ENCODE measurements at regions not wholly inside any gene's neighbourhood (a gene's known extent, or its start where the extent isn't known, plus 50 kb on each side); places are given as distances from the start of the nearest gene placed in this dataset.
A peak's percentile ranks its signal among the peaks of the same experiment; 100 is the strongest.

DNA sequence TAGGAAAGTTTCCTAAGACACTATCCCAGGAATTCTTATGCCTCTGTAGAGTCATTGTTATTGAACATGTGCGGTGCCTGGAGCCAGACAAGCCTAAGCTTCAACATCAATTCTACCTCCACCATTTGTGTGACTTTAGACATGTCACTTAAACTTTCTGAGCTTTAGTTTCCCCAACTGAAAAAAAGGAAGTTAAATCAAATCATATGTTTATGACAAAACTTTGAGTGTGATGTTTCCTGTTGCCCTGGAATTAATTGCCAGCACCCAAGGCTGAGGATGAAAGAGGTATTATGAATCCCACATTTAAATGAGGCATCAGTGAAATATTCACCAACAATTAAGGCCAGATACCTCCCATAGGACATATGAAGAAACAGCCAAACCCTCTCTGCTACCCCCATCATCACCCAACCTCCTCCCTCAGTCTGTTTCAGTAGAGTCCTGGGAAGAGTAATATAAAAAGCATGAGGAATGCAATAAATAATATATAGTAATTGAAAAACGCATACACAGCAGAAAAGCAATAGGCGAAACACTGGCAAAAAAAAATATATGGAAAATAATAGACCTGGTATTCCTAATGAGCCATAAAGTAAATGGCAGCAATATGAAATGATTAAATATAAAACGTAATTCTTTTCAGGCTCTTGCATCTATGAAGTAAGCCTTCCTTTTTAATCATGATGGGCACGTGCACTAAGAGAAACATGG lies 182.0 kb upstream of the DCN start:
- Histone ChIP-seq H3K36me3 (ENCODE audit: insufficient read depth, low read length) (no peaks in the 10 kb centered on the region), H3K27ac (ENCODE audit: low read depth, low read length) (no peak overlapping the region), H3K4me1 (ENCODE audit: insufficient read depth, low read length) (no peaks in the 10 kb centered on the region), H3K27me3 (ENCODE audit: insufficient read depth, low read length) (no peaks in the 10 kb centered on the region), H3K9me3 (ENCODE audit: control insufficient read depth in 1 of 2, low read length in 2 of 2) (no peaks in the 10 kb centered on the region), H3K4me3 (ENCODE audit: low read length in 2 of 2) (no peak overlapping the region)
- Mint-ChIP-seq H3K27me3 (peaks cover under 1 to 4% of the 10 kb centered on the region in 2 donors), H3K9me3 (no peaks in the 10 kb centered on the region), H3K27ac (no peak overlapping the region), H3K4me1 (peaks cover 0 to 2% (median 0%) of the 10 kb centered on the region in 4 donors), H3K4me3 (no peak overlapping the region), H3K36me3 (no peaks in the 10 kb centered on the region)
- DNase-seq = no peak
- ChIA-PET POLR2A (ENCODE audit: partially characterized antibody) (no interaction called here), CTCF (ENCODE audit: partially characterized antibody) (interaction anchor here (0.7 to 3.6 kb wide), 4 partner anchors 10 to 1640 kb away, joined by 3 to 20 read pairs (median 4); no protein-coding TSS in a partner anchor)
- intact Hi-C loops (cut with micrococcal nuclease) = no loop called here

- Mint-ChIP-seq H3K27me3 (peaks cover 1 to 9% of the 10 kb centered on the region in 2 donors), H3K27ac (no peak overlapping the region), H3K36me3 (no peaks in the 10 kb centered on the region), H3K4me1 (peaks cover 0 to 2% (median 0%) of the 10 kb centered on the region in 4 donors), H3K9me3 (no peaks in the 10 kb centered on the region), H3K4me3 (no peak overlapping the region)
- ChIA-PET CTCF (ENCODE audit: partially characterized antibody) (interaction anchor here (0.7 to 1.6 kb wide), 6 partner anchors 20 to 1308 kb away, joined by 3 to 6 read pairs (median 3); no protein-coding TSS in a partner anchor), POLR2A (ENCODE audit: partially characterized antibody) (no interaction called here)
- Histone ChIP-seq H3K4me1 (ENCODE audit: insufficient read depth, low read length) (no peaks in the 10 kb centered on the region), H3K27me3 (ENCODE audit: insufficient read depth, low read length) (no peaks in the 10 kb centered on the region), H3K9me3 (ENCODE audit: control insufficient read depth in 1 of 2, low read length in 2 of 2) (no peaks in the 10 kb centered on the region), H3K27ac (ENCODE audit: low read depth, low read length) (no peak overlapping the region), H3K36me3 (ENCODE audit: insufficient read depth, low read length) (no peaks in the 10 kb centered on the region), H3K4me3 (ENCODE audit: low read length in 2 of 2) (no peak overlapping the region)
- peak in 4 of 5 donors; percentile 32 to 39 (median 35) for DNase-seq
- intact Hi-C loops (cut with micrococcal nuclease) = loop anchor here (1.0 kb wide), 2 partner anchors 1208 to 1288 kb away; no protein-coding TSS in a partner anchor
Observed at GRCh38 chr12:91361864-91362263, 179.2 kb upstream of the DCN start.

DNA sequence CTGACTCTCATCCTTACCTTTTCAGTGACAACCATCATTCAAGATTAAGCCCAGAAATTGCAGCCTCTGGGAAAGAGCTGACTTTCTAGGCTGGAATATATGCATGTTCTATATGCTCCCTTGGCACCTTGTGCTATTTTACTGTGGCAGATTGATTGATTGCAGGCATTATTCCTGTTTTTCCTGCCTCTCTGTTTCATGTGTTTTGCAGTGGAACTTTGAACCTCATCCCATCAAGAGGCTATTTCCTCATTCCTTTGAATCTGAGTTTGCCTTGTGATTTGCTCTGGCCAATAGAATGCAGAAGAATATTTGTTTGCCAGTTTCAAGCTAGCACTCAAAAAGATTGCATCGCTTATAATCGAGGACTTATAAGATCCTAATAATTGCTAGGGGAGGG lies 174.8 kb upstream of the DCN start:
- Mint-ChIP-seq H3K9me3 (no peaks in the 10 kb centered on the region), H3K27me3 (peaks cover 3 to 17% of the 10 kb centered on the region in 2 donors), H3K4me3 (no peak overlapping the region), H3K4me1 (peaks cover 0 to 5% (median 1%) of the 10 kb centered on the region in 4 donors), H3K27ac (peak overlapping the region in 1 of 7 donors; percentile 19), H3K36me3 (no peaks in the 10 kb centered on the region)
- H3K9me3 ChIP-seq (ENCODE audit: control insufficient read depth in 1 of 2, low read length in 2 of 2) = no peaks in the 10 kb centered on the region
- POLR2A ChIA-PET (ENCODE audit: partially characterized antibody) = no interaction called here
- CTCF ChIA-PET (ENCODE audit: partially characterized antibody) = no interaction called here
- peaks cover 4% of the 10 kb centered on the region for H3K27me3 ChIP-seq (ENCODE audit: insufficient read depth, low read length)
- intact Hi-C loops (cut with micrococcal nuclease) = loop anchor here (10.0 kb wide), 1 partner anchor 383 kb away; no protein-coding TSS in a partner anchor
- no peak overlapping the region for H3K4me3 ChIP-seq (ENCODE audit: low read length in 2 of 2)
- no peak overlapping the region for H3K27ac ChIP-seq (ENCODE audit: low read depth, low read length)
- H3K4me1 ChIP-seq (ENCODE audit: insufficient read depth, low read length) = no peaks in the 10 kb centered on the region
- DNase-seq = no peak
- H3K36me3 ChIP-seq (ENCODE audit: insufficient read depth, low read length) = no peaks in the 10 kb centered on the region

- H3K4me3 ChIP-seq (ENCODE audit: low read length in 2 of 2) = no peak overlapping the region
- no peaks in the 10 kb centered on the region for H3K9me3 Mint-ChIP-seq
- H3K27me3 Mint-ChIP-seq = peaks cover 4 to 20% of the 10 kb centered on the region in 2 donors
- H3K9me3 ChIP-seq (ENCODE audit: control insufficient read depth in 1 of 2, low read length in 2 of 2) = no peaks in the 10 kb centered on the region
- H3K27ac ChIP-seq (ENCODE audit: low read depth, low read length) = no peak overlapping the region
- peaks cover 4% of the 10 kb centered on the region for H3K27me3 ChIP-seq (ENCODE audit: insufficient read depth, low read length)
- H3K36me3 ChIP-seq (ENCODE audit: insufficient read depth, low read length) = no peaks in the 10 kb centered on the region
- POLR2A ChIA-PET (ENCODE audit: partially characterized antibody) = no interaction called here
- no peak for DNase-seq
- peaks cover 0 to 5% (median 0%) of the 10 kb centered on the region in 4 donors for H3K4me1 Mint-ChIP-seq
- H3K36me3 Mint-ChIP-seq = no peaks in the 10 kb centered on the region
- intact Hi-C loops (cut with micrococcal nuclease) = loop anchor here (10.0 kb wide), 1 partner anchor 382 kb away; no protein-coding TSS in a partner anchor
- CTCF ChIA-PET (ENCODE audit: partially characterized antibody) = no interaction called here
- H3K27ac Mint-ChIP-seq = no peak overlapping the region
- no peaks in the 10 kb centered on the region for H3K4me1 ChIP-seq (ENCODE audit: insufficient read depth, low read length)
- H3K4me3 Mint-ChIP-seq = no peak overlapping the region
Observed at GRCh38 chr12:91356405-91356804, 173.8 kb upstream of the DCN start.

DNA sequence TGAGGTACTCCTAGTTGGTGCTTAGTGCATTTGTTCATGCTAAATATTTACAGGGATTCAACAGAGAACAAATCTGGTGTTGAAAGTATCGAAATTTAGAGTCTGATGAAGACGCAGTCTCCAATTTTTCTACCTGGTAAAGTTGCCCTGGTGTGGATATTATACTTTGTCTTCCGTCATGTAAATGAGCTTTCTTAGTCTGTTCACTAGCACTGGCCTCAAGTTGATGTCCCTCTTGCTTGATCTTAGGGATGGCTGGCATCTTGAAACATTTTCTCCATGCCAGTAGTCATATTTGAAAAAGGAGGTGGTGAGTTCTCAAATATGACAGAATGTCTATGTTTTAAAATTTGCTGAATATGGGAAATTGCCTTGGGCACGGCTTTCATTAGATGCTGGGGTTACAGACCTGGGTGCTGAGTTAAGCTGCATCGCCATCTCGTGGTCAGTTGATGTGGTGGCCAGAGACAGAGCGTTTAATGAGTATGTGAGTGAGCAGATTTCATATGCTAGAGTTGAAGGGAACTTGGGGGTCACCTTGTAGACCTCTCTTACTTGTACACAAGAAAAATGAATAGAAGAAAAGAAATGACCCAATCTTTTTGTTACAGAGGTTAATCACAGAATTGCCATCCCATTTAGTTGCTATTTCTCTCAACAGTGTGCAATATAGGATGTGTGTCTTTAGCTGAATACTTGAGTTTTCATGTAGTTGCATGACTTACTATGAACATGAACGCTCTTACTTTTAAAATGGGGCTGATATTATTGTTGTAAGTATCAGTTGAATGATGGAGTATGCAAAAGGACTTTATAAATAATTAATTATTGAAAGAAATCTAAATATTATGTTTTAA lies 172.8 kb upstream of the DCN start:
- Mint-ChIP-seq H3K4me3 (no peak overlapping the region), H3K27me3 (peaks cover 4 to 16% of the 10 kb centered on the region in 2 donors), H3K36me3 (no peaks in the 10 kb centered on the region), H3K4me1 (peaks cover 0 to 5% (median 0%) of the 10 kb centered on the region in 4 donors), H3K9me3 (peaks cover 0 to 1% (median 0%) of the 10 kb centered on the region in 8 donors), H3K27ac (no peak overlapping the region)
- Histone ChIP-seq H3K27ac (ENCODE audit: low read depth, low read length) (no peak overlapping the region), H3K27me3 (ENCODE audit: insufficient read depth, low read length) (peaks cover 4% of the 10 kb centered on the region), H3K9me3 (ENCODE audit: control insufficient read depth in 1 of 2, low read length in 2 of 2) (no peaks in the 10 kb centered on the region), H3K4me1 (ENCODE audit: insufficient read depth, low read length) (no peaks in the 10 kb centered on the region), H3K36me3 (ENCODE audit: insufficient read depth, low read length) (no peaks in the 10 kb centered on the region), H3K4me3 (ENCODE audit: low read length in 2 of 2) (no peak overlapping the region)
- intact Hi-C loops (cut with micrococcal nuclease) = loop anchor here (1.0 to 10.0 kb wide), 2 partner anchors 381 to 410 kb away; no protein-coding TSS in a partner anchor
- POLR2A ChIA-PET (ENCODE audit: partially characterized antibody) = no interaction called here
- CTCF ChIA-PET (ENCODE audit: partially characterized antibody) = interaction anchor here (1.1 to 2.4 kb wide), 6 partner anchors 10 to 1294 kb away, joined by 3 to 7 read pairs (median 5); no protein-coding TSS in a partner anchor
- peak; percentile 13 to 40 (median 28) for DNase-seq

DNA sequence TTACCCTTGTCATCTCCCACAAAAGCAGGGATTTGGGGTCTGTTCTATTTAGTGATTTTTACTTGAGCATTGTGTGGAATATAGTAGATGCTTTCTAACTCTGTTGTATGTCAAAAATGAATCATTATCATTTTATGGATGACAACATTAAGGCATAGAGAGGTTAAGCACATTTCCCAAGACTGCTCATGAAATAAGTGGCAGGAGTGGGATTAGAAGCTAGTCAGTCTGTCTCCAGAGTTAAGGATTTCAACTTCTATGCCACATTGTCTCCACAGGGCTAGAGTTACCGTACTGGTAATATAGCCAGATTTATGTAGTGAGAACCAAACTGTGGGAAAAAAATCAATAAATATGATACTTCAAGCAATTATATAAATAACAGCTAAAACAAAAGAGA lies 170.6 kb upstream of the DCN start:
- Mint-ChIP-seq H3K27me3 (peaks cover 6 to 11% of the 10 kb centered on the region in 2 donors), H3K4me3 (no peak overlapping the region), H3K9me3 (peaks cover 0 to 1% (median 0%) of the 10 kb centered on the region in 8 donors), H3K27ac (no peak overlapping the region), H3K36me3 (no peaks in the 10 kb centered on the region), H3K4me1 (peaks cover 0 to 5% (median 0%) of the 10 kb centered on the region in 4 donors)
- Histone ChIP-seq H3K36me3 (ENCODE audit: insufficient read depth, low read length) (no peaks in the 10 kb centered on the region), H3K27me3 (ENCODE audit: insufficient read depth, low read length) (peaks cover 4% of the 10 kb centered on the region), H3K27ac (ENCODE audit: low read depth, low read length) (no peak overlapping the region), H3K9me3 (ENCODE audit: control insufficient read depth in 1 of 2, low read length in 2 of 2) (no peaks in the 10 kb centered on the region), H3K4me3 (ENCODE audit: low read length in 2 of 2) (no peak overlapping the region), H3K4me1 (ENCODE audit: insufficient read depth, low read length) (no peaks in the 10 kb centered on the region)
- ChIA-PET POLR2A (ENCODE audit: partially characterized antibody) (no interaction called here), CTCF (ENCODE audit: partially characterized antibody) (interaction anchor here (1.5 kb wide), 1 partner anchor 28 kb away, joined by 3 read pairs; no protein-coding TSS in a partner anchor)
- intact Hi-C loops (cut with micrococcal nuclease) = loop anchor here (10.0 kb wide), 1 partner anchor 378 kb away; no protein-coding TSS in a partner anchor
- DNase-seq = no peak

GRCh38 chr12:91349476-91349875 lies 166.9 kb upstream of the DCN start:
- ChIA-PET POLR2A (ENCODE audit: partially characterized antibody) (no interaction called here), CTCF (ENCODE audit: partially characterized antibody) (interaction anchor here (1.0 kb wide), 1 partner anchor 32 kb away, joined by 5 read pairs; no protein-coding TSS in a partner anchor)
- Histone ChIP-seq H3K27ac (ENCODE audit: low read depth, low read length) (no peak overlapping the region), H3K4me3 (ENCODE audit: low read length in 2 of 2) (no peak overlapping the region), H3K4me1 (ENCODE audit: insufficient read depth, low read length) (no peaks in the 10 kb centered on the region), H3K9me3 (ENCODE audit: control insufficient read depth in 1 of 2, low read length in 2 of 2) (no peaks in the 10 kb centered on the region), H3K36me3 (ENCODE audit: insufficient read depth, low read length) (no peaks in the 10 kb centered on the region), H3K27me3 (ENCODE audit: insufficient read depth, low read length) (no peaks in the 10 kb centered on the region)
- Mint-ChIP-seq H3K4me1 (no peaks in the 10 kb centered on the region), H3K27me3 (peaks cover 4% of the 10 kb centered on the region in 2 donors), H3K27ac (no peak overlapping the region), H3K36me3 (no peaks in the 10 kb centered on the region), H3K4me3 (no peak overlapping the region), H3K9me3 (peaks cover 0 to 1% (median 0%) of the 10 kb centered on the region in 8 donors)
- intact Hi-C loops (cut with micrococcal nuclease) = no loop called here
- no peak for DNase-seq

Data from CD4-positive, alpha-beta memory T cell (primary cell).